ENCODE measurements at regions not wholly inside any gene's neighbourhood (a gene's known extent, or its start where the extent isn't known, plus 50 kb on each side); places are given as distances from the start of the nearest gene placed in this dataset.

DNA sequence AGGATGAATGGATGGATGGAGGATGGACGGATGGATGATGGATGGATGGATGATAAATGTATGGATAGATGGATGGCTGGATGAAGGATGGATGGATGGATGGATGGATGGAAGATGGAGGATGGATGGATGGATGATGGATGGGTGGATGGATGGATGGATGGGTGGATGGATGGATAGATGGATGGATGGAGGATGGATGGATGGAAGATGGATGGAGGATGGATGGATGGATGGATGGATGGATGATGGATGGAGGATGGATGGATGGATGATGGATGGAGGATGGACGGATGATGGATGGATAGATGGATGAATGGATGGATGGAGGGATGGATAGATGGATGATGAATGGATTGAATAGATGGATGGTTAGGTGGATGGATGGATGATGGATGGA, 210.6 kb upstream of the IGF1R start:
- TF ChIP-seq POLR2AphosphoS5 (IDR thresholded peaks at IDR 0.05; ENCODE audit: low read depth, low read length), result no peak
- TF ChIP-seq TAF1 (IDR thresholded peaks at IDR 0.05; ENCODE audit: borderline replicate concordance, insufficient read depth, low read length), result no peak
- TF ChIP-seq SIN3A (IDR thresholded peaks at IDR 0.05; ENCODE audit: borderline replicate concordance, insufficient read depth, low read length), result no peak
- TF ChIP-seq, protein P1, sequence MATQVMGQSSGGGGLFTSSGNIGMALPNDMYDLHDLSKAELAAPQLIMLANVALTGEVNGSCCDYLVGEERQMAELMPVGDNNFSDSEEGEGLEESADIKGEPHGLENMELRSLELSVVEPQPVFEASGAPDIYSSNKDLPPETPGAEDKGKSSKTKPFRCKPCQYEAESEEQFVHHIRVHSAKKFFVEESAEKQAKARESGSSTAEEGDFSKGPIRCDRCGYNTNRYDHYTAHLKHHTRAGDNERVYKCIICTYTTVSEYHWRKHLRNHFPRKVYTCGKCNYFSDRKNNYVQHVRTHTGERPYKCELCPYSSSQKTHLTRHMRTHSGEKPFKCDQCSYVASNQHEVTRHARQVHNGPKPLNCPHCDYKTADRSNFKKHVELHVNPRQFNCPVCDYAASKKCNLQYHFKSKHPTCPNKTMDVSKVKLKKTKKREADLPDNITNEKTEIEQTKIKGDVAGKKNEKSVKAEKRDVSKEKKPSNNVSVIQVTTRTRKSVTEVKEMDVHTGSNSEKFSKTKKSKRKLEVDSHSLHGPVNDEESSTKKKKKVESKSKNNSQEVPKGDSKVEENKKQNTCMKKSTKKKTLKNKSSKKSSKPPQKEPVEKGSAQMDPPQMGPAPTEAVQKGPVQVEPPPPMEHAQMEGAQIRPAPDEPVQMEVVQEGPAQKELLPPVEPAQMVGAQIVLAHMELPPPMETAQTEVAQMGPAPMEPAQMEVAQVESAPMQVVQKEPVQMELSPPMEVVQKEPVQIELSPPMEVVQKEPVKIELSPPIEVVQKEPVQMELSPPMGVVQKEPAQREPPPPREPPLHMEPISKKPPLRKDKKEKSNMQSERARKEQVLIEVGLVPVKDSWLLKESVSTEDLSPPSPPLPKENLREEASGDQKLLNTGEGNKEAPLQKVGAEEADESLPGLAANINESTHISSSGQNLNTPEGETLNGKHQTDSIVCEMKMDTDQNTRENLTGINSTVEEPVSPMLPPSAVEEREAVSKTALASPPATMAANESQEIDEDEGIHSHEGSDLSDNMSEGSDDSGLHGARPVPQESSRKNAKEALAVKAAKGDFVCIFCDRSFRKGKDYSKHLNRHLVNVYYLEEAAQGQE (IDR thresholded peaks at IDR 0.05; ENCODE audit: insufficient read depth in 1 of 2, low read depth in 2 of 2, low read length in 2 of 2), result no peak

All from PFSK-1 (cell line).